ENCODE measurements at regions not wholly inside any gene's neighbourhood (a gene's known extent, or its start where the extent isn't known, plus 50 kb on each side); places are given as distances from the start of the nearest gene placed in this dataset.

- TF ChIP-seq EZH2 (IDR thresholded peaks at IDR 0.05; ENCODE audit: borderline replicate concordance, low read depth, low read length, severe bottlenecking) (no peak), CTCF (IDR thresholded peaks at IDR 0.05; ENCODE audit: borderline replicate concordance, extremely low read depth, low read length, poor library complexity, severe bottlenecking) (no peak)
Observed at GRCh38 chr3:18919158-18919557, 229.2 kb upstream of the KCNH8 start.

Measured in DND-41 (cell line).